ENCODE measurements at regions not wholly inside any gene's neighbourhood (a gene's known extent, or its start where the extent isn't known, plus 50 kb on each side); places are given as distances from the start of the nearest gene placed in this dataset.

DNA sequence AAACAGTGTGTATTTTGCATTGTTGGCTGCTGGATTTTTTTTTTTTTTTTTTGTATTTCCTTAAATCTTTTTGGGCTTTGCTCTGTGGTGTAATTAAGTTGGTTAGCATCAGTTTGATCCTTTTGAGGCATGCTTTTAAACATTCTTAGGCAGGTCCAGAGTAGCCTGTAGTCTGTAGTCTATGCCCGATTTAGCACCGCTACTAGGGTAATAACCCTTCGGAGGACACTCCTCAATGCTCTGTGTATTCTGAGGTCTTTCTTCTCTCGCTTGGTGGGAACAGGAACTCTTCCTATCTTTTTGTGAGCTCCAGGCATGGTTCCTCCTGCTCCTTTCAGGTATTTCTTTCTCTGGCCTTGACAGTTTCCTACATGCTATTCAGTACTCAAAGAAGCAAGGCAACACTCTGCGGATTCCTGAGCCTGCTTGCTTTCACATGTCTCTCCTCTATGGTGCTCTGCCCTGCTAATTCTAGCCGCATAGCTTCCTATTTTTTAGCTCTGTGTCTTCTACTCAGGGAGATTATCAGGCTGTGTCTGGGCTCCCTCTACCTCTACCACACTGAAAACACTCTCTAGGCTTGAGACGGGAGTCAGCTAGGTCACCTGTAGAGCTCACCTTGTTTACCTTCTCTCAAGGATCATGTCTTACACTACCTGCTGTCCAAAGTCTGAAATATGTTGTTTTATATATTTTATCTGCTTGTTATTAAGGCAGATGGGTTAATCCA, 195.1 kb downstream of the NDFIP2 start:
- peaks cover 29% of the 10 kb centered on the region for H3K4me1 ChIP-seq (ENCODE audit: control insufficient read depth, extremely low read depth, insufficient read depth, low read length)
- peak overlapping the region; percentile 39 for H3K27ac ChIP-seq (ENCODE audit: control insufficient read depth, insufficient read depth, low read length)
- no peak for TF ChIP-seq EZH2 (IDR thresholded peaks at IDR 0.05; ENCODE audit: low read length)
- TF ChIP-seq, protein P1, sequence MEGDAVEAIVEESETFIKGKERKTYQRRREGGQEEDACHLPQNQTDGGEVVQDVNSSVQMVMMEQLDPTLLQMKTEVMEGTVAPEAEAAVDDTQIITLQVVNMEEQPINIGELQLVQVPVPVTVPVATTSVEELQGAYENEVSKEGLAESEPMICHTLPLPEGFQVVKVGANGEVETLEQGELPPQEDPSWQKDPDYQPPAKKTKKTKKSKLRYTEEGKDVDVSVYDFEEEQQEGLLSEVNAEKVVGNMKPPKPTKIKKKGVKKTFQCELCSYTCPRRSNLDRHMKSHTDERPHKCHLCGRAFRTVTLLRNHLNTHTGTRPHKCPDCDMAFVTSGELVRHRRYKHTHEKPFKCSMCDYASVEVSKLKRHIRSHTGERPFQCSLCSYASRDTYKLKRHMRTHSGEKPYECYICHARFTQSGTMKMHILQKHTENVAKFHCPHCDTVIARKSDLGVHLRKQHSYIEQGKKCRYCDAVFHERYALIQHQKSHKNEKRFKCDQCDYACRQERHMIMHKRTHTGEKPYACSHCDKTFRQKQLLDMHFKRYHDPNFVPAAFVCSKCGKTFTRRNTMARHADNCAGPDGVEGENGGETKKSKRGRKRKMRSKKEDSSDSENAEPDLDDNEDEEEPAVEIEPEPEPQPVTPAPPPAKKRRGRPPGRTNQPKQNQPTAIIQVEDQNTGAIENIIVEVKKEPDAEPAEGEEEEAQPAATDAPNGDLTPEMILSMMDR (optimal IDR thresholded peaks at IDR 0.05 in 1 of 3, IDR thresholded peaks at IDR 0.05 in 1 of 3, conservative IDR thresholded peaks at IDR 0.05 in 1 of 3; ENCODE audit: extremely low read depth in 1 of 3, insufficient read depth in 2 of 3, low read length in 3 of 3), result peak in 2 of 3 experiments; percentile 17 to 60
- H3K27me3 ChIP-seq (ENCODE audit: control insufficient read depth, extremely low read depth, insufficient read depth, low read length), result no peaks in the 10 kb centered on the region
- dilution Hi-C loops (cut with MboI; ENCODE audit: extremely low pct_ligation_motif_present, low sequenced_read_pairs), result no loop called here
- no peaks in the 10 kb centered on the region for H3K79me2 ChIP-seq (ENCODE audit: control insufficient read depth, insufficient read depth, low read length)
- no peaks in the 10 kb centered on the region for H4K20me1 ChIP-seq (ENCODE audit: control insufficient read depth, extremely low read depth, insufficient read depth, low read length)
- no peak for DNase-seq (ENCODE audit: low read depth, low spot score)
- peak overlapping the region; percentile 77 for H2AFZ ChIP-seq (ENCODE audit: control insufficient read depth, low read length)
- no peak overlapping the region for H3K9ac ChIP-seq (ENCODE audit: control insufficient read depth, extremely low read depth, insufficient read depth, low read length)
- H3K9me1 ChIP-seq (ENCODE audit: control insufficient read depth, extremely low read depth, insufficient read depth, low read length), result no peaks in the 10 kb centered on the region
- peak; percentile 94 for FAIRE-seq
- peak overlapping the region in 2 of 3 experiments; percentile 4 to 18 for H3K4me3 ChIP-seq (ENCODE audit: control insufficient read depth in 2 of 3, extremely low read depth in 1 of 3, insufficient read depth in 2 of 3, low read depth in 1 of 3, low read length in 3 of 3)
- peak overlapping the region; percentile 68 for H3K4me2 ChIP-seq (ENCODE audit: control insufficient read depth, extremely low read depth, insufficient read depth, low read depth, low read length)
- H3K9me3 ChIP-seq (ENCODE audit: control insufficient read depth, low read depth, low read length), result no peaks in the 10 kb centered on the region
- H3K36me3 ChIP-seq (ENCODE audit: control insufficient read depth in 2 of 2, extremely low read depth in 1 of 2, insufficient read depth in 2 of 2, low read length in 2 of 2), result no peaks in the 10 kb centered on the region

DNA sequence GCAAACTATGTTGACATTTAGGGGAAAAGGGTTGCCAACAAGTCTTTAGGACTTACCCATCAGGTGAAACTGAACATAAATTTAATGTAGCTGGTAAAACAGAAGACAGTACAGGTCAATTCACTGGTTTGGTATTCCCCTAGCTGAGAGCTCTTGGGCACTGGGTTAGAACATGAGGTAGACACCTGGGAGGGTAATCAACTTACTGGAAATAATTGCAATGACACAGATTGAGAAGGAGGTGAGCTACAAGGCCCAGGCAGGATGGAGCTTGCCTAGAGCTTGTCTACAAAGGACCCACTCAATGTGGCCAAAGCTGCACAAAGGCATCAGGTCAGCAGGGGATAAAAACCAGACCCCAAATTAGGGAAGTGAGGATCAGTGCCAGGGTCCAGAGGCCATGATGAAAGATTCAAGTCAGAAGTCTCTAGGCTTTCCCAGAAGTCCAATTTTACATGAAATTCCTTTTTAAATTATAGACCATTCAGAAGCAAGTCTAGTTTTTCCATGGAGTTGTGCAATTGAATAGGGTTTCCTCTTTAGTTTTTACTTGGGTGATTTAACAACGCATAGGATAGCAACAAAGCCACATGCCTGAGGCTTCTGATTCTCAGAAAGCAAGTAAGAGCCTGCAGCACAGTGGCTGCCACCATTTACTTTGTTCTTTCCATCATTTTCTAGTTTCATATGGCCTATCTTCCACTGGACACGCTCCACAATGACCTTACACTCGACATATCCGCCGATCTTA, 194.0 kb downstream of the NDFIP2 start:
- Histone ChIP-seq H3K9ac (ENCODE audit: control insufficient read depth, extremely low read depth, insufficient read depth, low read length) (no peak overlapping the region), H2AFZ (ENCODE audit: control insufficient read depth, low read length) (peak overlapping the region; percentile 67), H3K27ac (ENCODE audit: control insufficient read depth, insufficient read depth, low read length) (peak overlapping the region; percentile 50), H3K9me3 (ENCODE audit: control insufficient read depth, low read depth, low read length) (no peaks in the 10 kb centered on the region), H3K79me2 (ENCODE audit: control insufficient read depth, insufficient read depth, low read length) (no peaks in the 10 kb centered on the region), H3K27me3 (ENCODE audit: control insufficient read depth, extremely low read depth, insufficient read depth, low read length) (no peaks in the 10 kb centered on the region), H4K20me1 (ENCODE audit: control insufficient read depth, extremely low read depth, insufficient read depth, low read length) (no peaks in the 10 kb centered on the region), H3K4me2 (ENCODE audit: control insufficient read depth, extremely low read depth, insufficient read depth, low read depth, low read length) (peak overlapping the region; percentile 68), H3K9me1 (ENCODE audit: control insufficient read depth, extremely low read depth, insufficient read depth, low read length) (no peaks in the 10 kb centered on the region), H3K4me1 (ENCODE audit: control insufficient read depth, extremely low read depth, insufficient read depth, low read length) (peaks cover 24% of the 10 kb centered on the region), H3K4me3 (ENCODE audit: control insufficient read depth in 2 of 3, extremely low read depth in 1 of 3, insufficient read depth in 2 of 3, low read depth in 1 of 3, low read length in 3 of 3) (no peak overlapping the region), H3K36me3 (ENCODE audit: control insufficient read depth in 2 of 2, extremely low read depth in 1 of 2, insufficient read depth in 2 of 2, low read length in 2 of 2) (no peaks in the 10 kb centered on the region)
- peak; percentile 92 for FAIRE-seq
- no peak for TF ChIP-seq EZH2 (IDR thresholded peaks at IDR 0.05; ENCODE audit: low read length)
- TF ChIP-seq, protein P1 (optimal IDR thresholded peaks at IDR 0.05 in 1 of 3, IDR thresholded peaks at IDR 0.05 in 1 of 3, conservative IDR thresholded peaks at IDR 0.05 in 1 of 3; ENCODE audit: extremely low read depth in 1 of 3, insufficient read depth in 2 of 3, low read length in 3 of 3), result no peak
- no peak for DNase-seq (ENCODE audit: low read depth, low spot score)
- dilution Hi-C loops (cut with MboI; ENCODE audit: extremely low pct_ligation_motif_present, low sequenced_read_pairs), result no loop called here

All from keratinocyte (primary cell).